ENCODE measurements at regions not wholly inside any gene's neighbourhood (a gene's known extent, or its start where the extent isn't known, plus 50 kb on each side); places are given as distances from the start of the nearest gene placed in this dataset.

DNA sequence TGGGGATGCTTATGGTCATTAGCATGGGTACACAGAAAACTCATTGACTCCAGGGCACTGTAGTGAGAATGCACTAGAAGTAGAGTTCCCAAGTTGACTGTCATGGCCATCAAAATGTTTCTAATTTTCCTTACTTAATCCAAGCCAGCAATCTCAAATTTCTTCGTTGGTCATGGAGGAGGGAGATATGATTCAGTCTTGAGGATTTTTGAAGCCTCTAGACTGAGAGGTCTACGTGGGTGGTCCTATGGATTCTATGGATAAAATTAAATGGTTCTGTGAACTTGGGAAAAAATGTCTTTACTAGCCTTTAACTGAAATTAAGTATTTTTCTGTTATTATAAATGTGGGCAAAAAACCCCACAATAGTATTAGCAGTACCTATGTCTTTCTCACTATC, 508.5 kb downstream of the FUT8 start (continued):
- no peak for TF ChIP-seq NRF1 (conservative IDR thresholded peaks at IDR 0.05; ENCODE audit: low read depth, low read length)
- no peak for TF ChIP-seq POU2F2 (IDR thresholded peaks at IDR 0.05; ENCODE audit: borderline replicate concordance, low read depth, low read length)
- TF ChIP-seq, protein P1, sequence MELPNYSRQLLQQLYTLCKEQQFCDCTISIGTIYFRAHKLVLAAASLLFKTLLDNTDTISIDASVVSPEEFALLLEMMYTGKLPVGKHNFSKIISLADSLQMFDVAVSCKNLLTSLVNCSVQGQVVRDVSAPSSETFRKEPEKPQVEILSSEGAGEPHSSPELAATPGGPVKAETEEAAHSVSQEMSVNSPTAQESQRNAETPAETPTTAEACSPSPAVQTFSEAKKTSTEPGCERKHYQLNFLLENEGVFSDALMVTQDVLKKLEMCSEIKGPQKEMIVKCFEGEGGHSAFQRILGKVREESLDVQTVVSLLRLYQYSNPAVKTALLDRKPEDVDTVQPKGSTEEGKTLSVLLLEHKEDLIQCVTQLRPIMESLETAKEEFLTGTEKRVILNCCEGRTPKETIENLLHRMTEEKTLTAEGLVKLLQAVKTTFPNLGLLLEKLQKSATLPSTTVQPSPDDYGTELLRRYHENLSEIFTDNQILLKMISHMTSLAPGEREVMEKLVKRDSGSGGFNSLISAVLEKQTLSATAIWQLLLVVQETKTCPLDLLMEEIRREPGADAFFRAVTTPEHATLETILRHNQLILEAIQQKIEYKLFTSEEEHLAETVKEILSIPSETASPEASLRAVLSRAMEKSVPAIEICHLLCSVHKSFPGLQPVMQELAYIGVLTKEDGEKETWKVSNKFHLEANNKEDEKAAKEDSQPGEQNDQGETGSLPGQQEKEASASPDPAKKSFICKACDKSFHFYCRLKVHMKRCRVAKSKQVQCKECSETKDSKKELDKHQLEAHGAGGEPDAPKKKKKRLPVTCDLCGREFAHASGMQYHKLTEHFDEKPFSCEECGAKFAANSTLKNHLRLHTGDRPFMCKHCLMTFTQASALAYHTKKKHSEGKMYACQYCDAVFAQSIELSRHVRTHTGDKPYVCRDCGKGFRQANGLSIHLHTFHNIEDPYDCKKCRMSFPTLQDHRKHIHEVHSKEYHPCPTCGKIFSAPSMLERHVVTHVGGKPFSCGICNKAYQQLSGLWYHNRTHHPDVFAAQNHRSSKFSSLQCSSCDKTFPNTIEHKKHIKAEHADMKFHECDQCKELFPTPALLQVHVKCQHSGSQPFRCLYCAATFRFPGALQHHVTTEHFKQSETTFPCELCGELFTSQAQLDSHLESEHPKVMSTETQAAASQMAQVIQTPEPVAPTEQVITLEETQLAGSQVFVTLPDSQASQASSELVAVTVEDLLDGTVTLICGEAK (IDR thresholded peaks at IDR 0.05; ENCODE audit: borderline replicate concordance) = no peak

DNA sequence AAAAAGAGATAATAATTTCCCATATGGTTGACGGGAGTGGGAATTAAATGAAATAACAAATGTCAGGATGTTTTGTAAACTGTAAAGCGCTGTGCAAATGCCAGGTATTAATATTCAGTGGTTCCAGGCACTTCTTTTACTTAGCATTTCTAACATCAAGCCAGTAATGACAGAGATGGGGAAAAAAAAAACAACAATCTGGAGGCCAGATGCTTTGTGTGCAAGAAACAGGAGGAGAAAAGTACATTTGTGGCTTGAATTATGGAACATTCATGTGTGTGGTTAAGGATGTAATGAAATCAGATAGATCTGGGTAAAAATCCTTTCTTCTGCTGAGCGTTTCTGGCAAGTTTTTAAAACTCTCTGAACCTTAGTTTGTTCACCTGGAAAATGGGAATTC, 509.6 kb downstream of the FUT8 start:
- 31% methylated on average over 3 of the region's 3 CpGs for WGBS (ENCODE audit: insufficient coverage, insufficient replicate concordance, low lambda C conversion rate, missing lambda C conversion rate)
- intact Hi-C loops (cut with micrococcal nuclease; ENCODE audit: unreplicated experiment) (no loop called here), in situ Hi-C loops (cut with MboI) (no loop called here)
- ChIA-PET RAD21 (ENCODE audit: unreplicated experiment) (no interaction called here), POLR2A (no interaction called here), CTCF (interaction anchor here (1.0 kb wide), 1 partner anchor 38 kb away, joined by 5 read pairs; no protein-coding TSS in a partner anchor), SMC1A (ENCODE audit: uncharacterized antibody, unreplicated experiment) (interaction anchor here (0.7 kb wide), 1 partner anchor 27 kb away, joined by 3 read pairs; no protein-coding TSS in a partner anchor)
- Histone ChIP-seq H3K4me2 (ENCODE audit: control insufficient read depth, insufficient read depth) (no peak overlapping the region), H3K4me1 (ENCODE audit: control insufficient read depth, insufficient read depth, low read length) (no peaks in the 10 kb centered on the region), H3K36me3 (ENCODE audit: control insufficient read depth in 2 of 2, insufficient read depth in 2 of 2, low read length in 1 of 2) (no peaks in the 10 kb centered on the region), H3K4me3 (no peak overlapping the region), H3K9ac (ENCODE audit: control insufficient read depth, insufficient read depth, low read length) (no peak overlapping the region), H4K20me1 (ENCODE audit: control insufficient read depth, insufficient read depth) (no peaks in the 10 kb centered on the region), H3K27me3 (replicated peaks in 1 of 2; ENCODE audit: control insufficient read depth in 2 of 2, insufficient read depth in 2 of 2, low read length in 1 of 2) (peaks cover 0 to 6% of the 10 kb centered on the region in 2 experiments; a peak in 1 of 4 replicates), H3K9me3 (replicated peaks; ENCODE audit: control insufficient read depth, insufficient read depth, low read length) (no peaks in the 10 kb centered on the region), H3K79me2 (ENCODE audit: control insufficient read depth, insufficient read depth, low read length) (no peaks in the 10 kb centered on the region), H2AFZ (ENCODE audit: control insufficient read depth, low read depth, low read length) (no peak overlapping the region), H3K27ac (ENCODE audit: control insufficient read depth, insufficient read depth) (no peak overlapping the region)
- no peak for ATAC-seq
- DNase-seq (ENCODE audit: low read depth, low spot score) = no peak
- FAIRE-seq = no peak
- no TSS peak for BruUV-seq (replicated peaks)
- TF ChIP-seq STAT3 (IDR thresholded peaks at IDR 0.05; ENCODE audit: low read depth, low read length) (no peak), GATAD2B (conservative IDR thresholded peaks at IDR 0.05; ENCODE audit: low read depth) (no peak), RELA (IDR thresholded peaks at IDR 0.05; ENCODE audit: borderline replicate concordance, partially characterized antibody) (no peak), SMC3 (IDR thresholded peaks at IDR 0.05; ENCODE audit: borderline replicate concordance, low read length) (no peak), RAD21 (IDR thresholded peaks at IDR 0.05; ENCODE audit: insufficient read depth, low read depth, low read length) (no peak), CBFB (IDR thresholded peaks at IDR 0.05; ENCODE audit: low read depth) (no peak), HDGF (IDR thresholded peaks at IDR 0.05) (no peak)
- TF ChIP-seq, protein P2, sequence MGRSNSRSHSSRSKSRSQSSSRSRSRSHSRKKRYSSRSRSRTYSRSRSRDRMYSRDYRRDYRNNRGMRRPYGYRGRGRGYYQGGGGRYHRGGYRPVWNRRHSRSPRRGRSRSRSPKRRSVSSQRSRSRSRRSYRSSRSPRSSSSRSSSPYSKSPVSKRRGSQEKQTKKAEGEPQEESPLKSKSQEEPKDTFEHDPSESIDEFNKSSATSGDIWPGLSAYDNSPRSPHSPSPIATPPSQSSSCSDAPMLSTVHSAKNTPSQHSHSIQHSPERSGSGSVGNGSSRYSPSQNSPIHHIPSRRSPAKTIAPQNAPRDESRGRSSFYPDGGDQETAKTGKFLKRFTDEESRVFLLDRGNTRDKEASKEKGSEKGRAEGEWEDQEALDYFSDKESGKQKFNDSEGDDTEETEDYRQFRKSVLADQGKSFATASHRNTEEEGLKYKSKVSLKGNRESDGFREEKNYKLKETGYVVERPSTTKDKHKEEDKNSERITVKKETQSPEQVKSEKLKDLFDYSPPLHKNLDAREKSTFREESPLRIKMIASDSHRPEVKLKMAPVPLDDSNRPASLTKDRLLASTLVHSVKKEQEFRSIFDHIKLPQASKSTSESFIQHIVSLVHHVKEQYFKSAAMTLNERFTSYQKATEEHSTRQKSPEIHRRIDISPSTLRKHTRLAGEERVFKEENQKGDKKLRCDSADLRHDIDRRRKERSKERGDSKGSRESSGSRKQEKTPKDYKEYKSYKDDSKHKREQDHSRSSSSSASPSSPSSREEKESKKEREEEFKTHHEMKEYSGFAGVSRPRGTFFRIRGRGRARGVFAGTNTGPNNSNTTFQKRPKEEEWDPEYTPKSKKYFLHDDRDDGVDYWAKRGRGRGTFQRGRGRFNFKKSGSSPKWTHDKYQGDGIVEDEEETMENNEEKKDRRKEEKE (IDR thresholded peaks at IDR 0.05) = no peak
- TF ChIP-seq, protein P3, sequence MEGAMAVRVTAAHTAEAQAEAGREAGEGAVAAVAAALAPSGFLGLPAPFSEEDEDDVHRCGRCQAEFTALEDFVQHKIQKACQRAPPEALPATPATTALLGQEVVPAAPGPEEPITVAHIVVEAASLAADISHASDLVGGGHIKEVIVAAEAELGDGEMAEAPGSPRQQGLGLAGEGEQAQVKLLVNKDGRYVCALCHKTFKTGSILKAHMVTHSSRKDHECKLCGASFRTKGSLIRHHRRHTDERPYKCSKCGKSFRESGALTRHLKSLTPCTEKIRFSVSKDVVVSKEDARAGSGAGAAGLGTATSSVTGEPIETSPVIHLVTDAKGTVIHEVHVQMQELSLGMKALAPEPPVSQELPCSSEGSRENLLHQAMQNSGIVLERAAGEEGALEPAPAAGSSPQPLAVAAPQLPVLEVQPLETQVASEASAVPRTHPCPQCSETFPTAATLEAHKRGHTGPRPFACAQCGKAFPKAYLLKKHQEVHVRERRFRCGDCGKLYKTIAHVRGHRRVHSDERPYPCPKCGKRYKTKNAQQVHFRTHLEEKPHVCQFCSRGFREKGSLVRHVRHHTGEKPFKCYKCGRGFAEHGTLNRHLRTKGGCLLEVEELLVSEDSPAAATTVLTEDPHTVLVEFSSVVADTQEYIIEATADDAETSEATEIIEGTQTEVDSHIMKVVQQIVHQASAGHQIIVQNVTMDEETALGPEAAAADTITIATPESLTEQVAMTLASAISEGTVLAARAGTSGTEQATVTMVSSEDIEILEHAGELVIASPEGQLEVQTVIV (IDR thresholded peaks at IDR 0.05; ENCODE audit: borderline replicate concordance, partially characterized antibody) = no peak

Data from GM12878 (cell line).